Mesendoderm (in vitro differentiated cells): ENCODE measurements at regions not wholly inside any gene's neighbourhood (a gene's known extent, or its start where the extent isn't known, plus 50 kb on each side); places are given as distances from the start of the nearest gene placed in this dataset.
A peak's percentile ranks its signal among the peaks of the same experiment; 100 is the strongest.

Experiments
- DNase-seq: peaks from one replicate; pipeline ENCODE4 v3.0.0; 2013
- H2AK5ac ChIP-seq: 2 replicates; pipeline ENCODE4 v1.6.1; 2013; ENCODE audit warnings: low read length, inconsistent platforms
- H2BK120ac ChIP-seq: 2 replicates; pipeline ENCODE4 v1.6.1; 2013; ENCODE audit warnings: low read depth, mild to moderate bottlenecking, low read length, moderate library complexity, mixed read lengths
- H2BK15ac ChIP-seq: replicated peaks from 2 replicates; pipeline ENCODE4 v1.6.1; 2013; ENCODE audit warnings: low read depth, mild to moderate bottlenecking, moderate library complexity
- H2BK5ac ChIP-seq: 2 replicates; pipeline ENCODE4 v1.6.1; 2013; ENCODE audit warnings: low read length, inconsistent platforms
- H3K18ac ChIP-seq: 2 replicates; pipeline ENCODE4 v1.6.1; 2013; ENCODE audit warnings: mild to moderate bottlenecking, low read length, mixed read lengths
- H3K23ac ChIP-seq: one replicate; pipeline ENCODE4 v1.6.1; 2013; ENCODE audit warnings: low read length
- H3K27ac ChIP-seq: 2 replicates; pipeline ENCODE4 v1.5.1; 2013; ENCODE audit warnings: low read depth, mild to moderate bottlenecking, inconsistent platforms, low read length, moderate library complexity
- H3K27me3 ChIP-seq: 2 replicates; pipeline ENCODE4 v1.6.1; 2013; ENCODE audit warnings: low read length, control low read depth, mild to moderate bottlenecking, inconsistent platforms; ENCODE audit not compliant: insufficient read depth, poor library complexity
- H3K36me3 ChIP-seq: 2 replicates; pipeline ENCODE4 v1.6.1; 2013; ENCODE audit warnings: low read length, inconsistent platforms; ENCODE audit not compliant: control insufficient read depth, insufficient read depth
- H3K4ac ChIP-seq: one replicate; pipeline ENCODE4 v1.6.1; 2013; ENCODE audit warnings: low read depth, mild to moderate bottlenecking, low read length, moderate library complexity
- H3K4me1 ChIP-seq: 2 replicates; pipeline ENCODE4 v1.6.1; 2013; ENCODE audit warnings: low read depth, low read length, inconsistent platforms; ENCODE audit not compliant: control insufficient read depth
- H3K4me2 ChIP-seq: 2 replicates; pipeline ENCODE4 v1.6.1; 2013; ENCODE audit warnings: low read length
- H3K4me3 ChIP-seq: 2 replicates; pipeline ENCODE4 v1.5.1; 2013; ENCODE audit warnings: mild to moderate bottlenecking, low read length
- H3K56ac ChIP-seq: one replicate; pipeline ENCODE4 v1.6.1; 2013; ENCODE audit warnings: low read length
- H3K79me1 ChIP-seq: 2 replicates; pipeline ENCODE4 v1.6.1; 2013; ENCODE audit warnings: low read length, inconsistent platforms
- H3K79me2 ChIP-seq: 2 replicates; pipeline ENCODE4 v1.6.1; 2013; ENCODE audit warnings: mild to moderate bottlenecking, low read length; ENCODE audit not compliant: control insufficient read depth, insufficient read depth
- H3K9ac ChIP-seq: 2 replicates; pipeline ENCODE4 v1.6.1; 2013; ENCODE audit warnings: low read length, inconsistent platforms
- H4K5ac ChIP-seq: one replicate; pipeline ENCODE4 v1.6.1; 2013; ENCODE audit warnings: low read length
- H4K8ac ChIP-seq: one replicate; pipeline ENCODE4 v1.6.1; 2013; ENCODE audit warnings: low read depth, mild to moderate bottlenecking, control low read depth, low read length, moderate library complexity
- WGBS: extraction: QIAGEN DNeasy Blood & Tissue Kit; methylation state at CpG from one replicate; pipeline ENCODE4 v1.1.7; 2013; ENCODE audit warnings: low lambda C conversion rate, missing lambda C conversion rate; ENCODE audit not compliant: insufficient coverage; ENCODE audit errors: extremely low coverage; 5-methylcytosine and 5-hydroxymethylcytosine counted together

GRCh38 chr11:45470151-45470793 lies 184.1 kb upstream of the SYT13 start:
- H3K4ac ChIP-seq: no peak overlapping the region
- H3K79me1 ChIP-seq: no peaks in the 10 kb centered on the region
- WGBS: no CpG with 5 or more reads among the region's 8 CpGs
- no peak overlapping the region for H2AK5ac ChIP-seq
- H3K79me2 ChIP-seq: no peaks in the 10 kb centered on the region
- no peak overlapping the region for H3K4me3 ChIP-seq
- H2BK5ac ChIP-seq: no peak overlapping the region
- no peak overlapping the region for H3K27ac ChIP-seq
- no peak for DNase-seq
- H4K8ac ChIP-seq: no peak overlapping the region
- H3K18ac ChIP-seq: no peak overlapping the region
- H3K9ac ChIP-seq: no peak overlapping the region
- H2BK15ac ChIP-seq: no peak overlapping the region
- H3K27me3 ChIP-seq: no peaks in the 10 kb centered on the region
- no peaks in the 10 kb centered on the region for H3K36me3 ChIP-seq
- no peak overlapping the region for H3K56ac ChIP-seq
- H4K5ac ChIP-seq: no peak overlapping the region
- no peak overlapping the region for H3K4me2 ChIP-seq
- H3K4me1 ChIP-seq: no peaks in the 10 kb centered on the region
- no peak overlapping the region for H2BK120ac ChIP-seq
- H3K23ac ChIP-seq: no peak overlapping the region

DNA sequence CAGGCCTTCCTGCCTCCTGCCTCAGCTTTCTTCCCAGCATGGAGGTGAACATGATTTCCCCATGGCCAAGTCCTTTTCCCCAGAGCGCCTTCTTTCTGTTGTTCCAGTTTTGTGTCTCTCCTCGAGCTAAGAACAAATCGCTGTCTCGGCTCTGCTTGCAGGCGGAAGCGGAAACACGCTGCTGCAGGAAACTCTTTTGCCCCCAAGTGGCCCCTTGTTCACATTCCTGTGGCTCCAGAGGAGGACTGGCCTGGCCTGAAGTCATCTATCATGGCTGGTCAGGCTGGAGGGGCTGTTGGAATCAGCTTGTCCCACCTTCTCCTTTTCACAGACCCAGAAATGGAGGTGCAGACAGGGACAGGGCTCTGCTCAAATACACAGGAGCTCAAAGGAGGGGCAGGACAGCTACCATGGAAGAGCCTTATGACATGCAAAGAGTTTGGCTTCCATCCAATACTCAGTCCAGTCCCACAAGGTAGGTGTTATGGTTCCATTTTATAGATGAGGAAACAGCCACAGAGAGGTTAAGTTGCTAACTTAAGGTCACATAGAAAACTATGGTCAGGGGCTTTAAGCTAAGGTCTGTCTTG lies 182.2 kb upstream of the SYT13 start:
- Histone ChIP-seq H3K27ac (no peak overlapping the region), H2AK5ac (no peak overlapping the region), H3K79me1 (no peaks in the 10 kb centered on the region), H3K4me1 (no peaks in the 10 kb centered on the region), H3K27me3 (no peaks in the 10 kb centered on the region), H3K23ac (no peak overlapping the region), H3K36me3 (no peaks in the 10 kb centered on the region), H3K4ac (no peak overlapping the region), H2BK15ac (no peak overlapping the region), H3K4me3 (no peak overlapping the region), H4K5ac (no peak overlapping the region), H2BK5ac (no peak overlapping the region), H3K9ac (no peak overlapping the region), H3K56ac (no peak overlapping the region), H3K4me2 (no peak overlapping the region), H3K18ac (no peak overlapping the region), H2BK120ac (no peak overlapping the region), H3K79me2 (no peaks in the 10 kb centered on the region), H4K8ac (no peak overlapping the region)
- WGBS: no CpG with 5 or more reads among the region's 7 CpGs
- DNase-seq: peak; percentile 55

GRCh38 chr11:45463541-45463940 lies 177.4 kb upstream of the SYT13 start:
- no peak overlapping the region for H2AK5ac ChIP-seq
- no peaks in the 10 kb centered on the region for H3K27me3 ChIP-seq
- H3K4me3 ChIP-seq: no peak overlapping the region
- H2BK15ac ChIP-seq: no peak overlapping the region
- H3K79me1 ChIP-seq: no peaks in the 10 kb centered on the region
- H3K4me2 ChIP-seq: no peak overlapping the region
- no peak overlapping the region for H3K23ac ChIP-seq
- H3K27ac ChIP-seq: no peak overlapping the region
- H3K4ac ChIP-seq: no peak overlapping the region
- no peak for DNase-seq
- no peak overlapping the region for H3K56ac ChIP-seq
- no peak overlapping the region for H4K8ac ChIP-seq
- H4K5ac ChIP-seq: no peak overlapping the region
- H3K4me1 ChIP-seq: no peaks in the 10 kb centered on the region
- no peak overlapping the region for H3K18ac ChIP-seq
- no CpG with 5 or more reads among the region's 4 CpGs for WGBS
- H2BK120ac ChIP-seq: no peak overlapping the region
- H3K79me2 ChIP-seq: no peaks in the 10 kb centered on the region
- no peaks in the 10 kb centered on the region for H3K36me3 ChIP-seq
- no peak overlapping the region for H3K9ac ChIP-seq
- no peak overlapping the region for H2BK5ac ChIP-seq

DNA sequence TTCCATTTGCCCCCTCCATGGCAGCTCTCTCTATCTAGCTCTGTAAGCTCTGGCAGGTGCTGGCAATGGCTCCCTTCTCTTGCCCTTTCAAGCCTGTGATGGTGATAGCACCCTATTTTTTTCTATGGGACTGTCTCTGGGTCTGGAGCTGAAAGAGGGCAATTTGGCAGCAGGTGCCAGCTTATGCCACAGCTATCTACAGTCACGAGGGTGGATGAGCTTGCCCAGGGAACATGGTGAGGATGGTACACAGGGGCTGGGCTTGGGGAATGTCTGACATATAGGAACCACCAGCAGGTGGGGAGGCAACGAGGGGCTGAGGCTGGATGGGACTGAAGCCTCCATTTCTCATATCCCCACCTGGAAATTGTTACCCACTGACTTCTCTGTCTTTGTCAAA lies 175.4 kb upstream of the SYT13 start:
- H3K23ac ChIP-seq: no peak overlapping the region
- no peaks in the 10 kb centered on the region for H3K27me3 ChIP-seq
- H2AK5ac ChIP-seq: no peak overlapping the region
- H3K27ac ChIP-seq: no peak overlapping the region
- DNase-seq: no peak
- no peak overlapping the region for H2BK120ac ChIP-seq
- H4K8ac ChIP-seq: no peak overlapping the region
- H3K18ac ChIP-seq: no peak overlapping the region
- no peak overlapping the region for H3K4me3 ChIP-seq
- no peaks in the 10 kb centered on the region for H3K36me3 ChIP-seq
- no peak overlapping the region for H2BK5ac ChIP-seq
- no peaks in the 10 kb centered on the region for H3K4me1 ChIP-seq
- H3K4me2 ChIP-seq: no peak overlapping the region
- no peak overlapping the region for H4K5ac ChIP-seq
- no peak overlapping the region for H3K9ac ChIP-seq
- H3K56ac ChIP-seq: no peak overlapping the region
- H2BK15ac ChIP-seq: no peak overlapping the region
- H3K79me2 ChIP-seq: no peaks in the 10 kb centered on the region
- WGBS: no CpG with 5 or more reads among the region's 2 CpGs
- H3K79me1 ChIP-seq: no peaks in the 10 kb centered on the region
- no peak overlapping the region for H3K4ac ChIP-seq

DNA sequence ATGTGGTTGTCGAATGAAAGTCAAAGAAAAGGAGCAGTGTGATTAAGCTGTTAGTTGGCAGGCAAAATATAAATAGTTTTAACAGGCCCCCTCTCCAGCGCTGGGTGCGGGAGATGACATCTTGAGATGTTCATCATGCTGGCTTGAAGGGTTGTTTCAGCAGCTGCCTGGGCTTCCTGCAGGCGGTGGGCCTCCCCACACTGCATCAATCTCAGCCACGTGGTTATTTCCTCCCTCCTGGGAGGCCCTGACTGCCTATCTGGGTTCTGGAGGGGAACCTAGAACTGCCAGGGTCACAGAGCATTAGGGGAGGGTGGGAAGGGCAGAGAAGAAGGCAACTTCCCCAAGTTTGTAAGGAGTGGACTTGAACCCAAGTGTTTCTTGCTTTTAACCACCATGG lies 173.3 kb upstream of the SYT13 start:
- H2BK5ac ChIP-seq: no peak overlapping the region
- no peak overlapping the region for H3K4me2 ChIP-seq
- no peak overlapping the region for H2BK120ac ChIP-seq
- no peak overlapping the region for H3K23ac ChIP-seq
- no peak overlapping the region for H3K9ac ChIP-seq
- DNase-seq: no peak
- WGBS: no CpG with 5 or more reads among the region's 5 CpGs
- no peaks in the 10 kb centered on the region for H3K79me2 ChIP-seq
- no peak overlapping the region for H3K27ac ChIP-seq
- no peak overlapping the region for H3K18ac ChIP-seq
- no peaks in the 10 kb centered on the region for H3K4me1 ChIP-seq
- no peak overlapping the region for H3K56ac ChIP-seq
- H2AK5ac ChIP-seq: no peak overlapping the region
- H3K4ac ChIP-seq: no peak overlapping the region
- H3K27me3 ChIP-seq: no peaks in the 10 kb centered on the region
- no peaks in the 10 kb centered on the region for H3K79me1 ChIP-seq
- H2BK15ac ChIP-seq: no peak overlapping the region
- no peak overlapping the region for H4K5ac ChIP-seq
- H4K8ac ChIP-seq: no peak overlapping the region
- H3K36me3 ChIP-seq: no peaks in the 10 kb centered on the region
- no peak overlapping the region for H3K4me3 ChIP-seq

DNA sequence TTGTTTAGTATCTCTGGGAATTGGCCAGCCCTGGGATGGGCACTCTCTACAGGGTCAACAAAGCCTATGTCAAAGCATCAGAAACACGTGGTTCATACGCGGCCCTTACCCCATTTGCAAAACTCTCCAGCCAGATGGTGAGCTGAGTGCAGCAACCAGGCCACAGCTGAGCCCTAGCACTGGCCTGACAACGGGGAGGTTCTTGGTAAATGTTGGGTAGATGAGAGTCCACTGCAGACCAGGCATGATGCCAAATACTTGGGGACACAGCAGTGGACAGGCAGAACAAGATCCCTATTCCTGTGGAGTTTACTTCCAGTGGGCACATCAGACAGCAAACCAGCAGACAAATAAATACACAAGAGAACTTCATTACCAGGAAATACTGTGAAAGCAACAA lies 172.1 kb upstream of the SYT13 start:
- no peak overlapping the region for H3K18ac ChIP-seq
- no peak overlapping the region for H3K56ac ChIP-seq
- H4K8ac ChIP-seq: no peak overlapping the region
- no peak overlapping the region for H3K4me3 ChIP-seq
- H3K9ac ChIP-seq: no peak overlapping the region
- H3K79me2 ChIP-seq: no peaks in the 10 kb centered on the region
- no peak overlapping the region for H4K5ac ChIP-seq
- no peak overlapping the region for H3K27ac ChIP-seq
- no peak overlapping the region for H3K23ac ChIP-seq
- H3K4me1 ChIP-seq: no peaks in the 10 kb centered on the region
- H3K27me3 ChIP-seq: no peaks in the 10 kb centered on the region
- H3K79me1 ChIP-seq: no peaks in the 10 kb centered on the region
- H2BK15ac ChIP-seq: no peak overlapping the region
- H2BK120ac ChIP-seq: no peak overlapping the region
- H2AK5ac ChIP-seq: no peak overlapping the region
- DNase-seq: no peak
- H3K36me3 ChIP-seq: no peaks in the 10 kb centered on the region
- no peak overlapping the region for H2BK5ac ChIP-seq
- H3K4me2 ChIP-seq: no peak overlapping the region
- no peak overlapping the region for H3K4ac ChIP-seq
- no CpG with 5 or more reads among the region's 4 CpGs for WGBS
